Middle frontal gyrus (tissue), 1 donor: ENCODE measurements at regions not wholly inside any gene's neighbourhood (a gene's known extent, or its start where the extent isn't known, plus 50 kb on each side); places are given as distances from the start of the nearest gene placed in this dataset.
"Not testable (repeated sequence)": the region's sequence is repeated elsewhere in the genome, so short reads cannot be mapped to it uniquely, and the experiment has no call there.

ENCODE experiments used
- DNase-seq: peaks from one replicate; pipeline ENCODE4 v3.0.0-alpha.2; 2015; ENCODE audit warnings: low spot score; ENCODE audit errors: extremely low spot score

GRCh38 chr13:111492341-111492950 is 172.0 kb downstream of the TEX29 start:
- no peak for DNase-seq

GRCh38 chr13:111492958-111493357 is 172.5 kb downstream of the TEX29 start:
- no peak for DNase-seq

- DNase-seq, result no peak
Measured at GRCh38 chr13:111493468-111493867, 173.0 kb downstream of the TEX29 start.

GRCh38 chr13:111494641-111495040 is 174.2 kb downstream of the TEX29 start:
- DNase-seq, result no peak

- not testable (repeated sequence) for DNase-seq
Measured at GRCh38 chr13:111501596-111502535, 181.4 kb downstream of the TEX29 start.

GRCh38 chr13:111502957-111503356 is 182.5 kb downstream of the TEX29 start:
- no peak for DNase-seq

- DNase-seq, result no peak
Measured at GRCh38 chr13:111503376-111503775, 182.9 kb downstream of the TEX29 start.

GRCh38 chr13:111503905-111504695 is 183.7 kb downstream of the TEX29 start:
- no peak for DNase-seq

- no peak for DNase-seq
Measured at GRCh38 chr13:111505175-111505777, 184.8 kb downstream of the TEX29 start.

GRCh38 chr13:111506125-111506524 is 185.7 kb downstream of the TEX29 start:
- DNase-seq, result no peak

- no peak for DNase-seq
Measured at GRCh38 chr13:111506621-111507020, 186.2 kb downstream of the TEX29 start.

GRCh38 chr13:111508164-111508870 is 187.9 kb downstream of the TEX29 start:
- DNase-seq, result no peak

- DNase-seq, result no peak
Measured at GRCh38 chr13:111508902-111509509, 188.6 kb downstream of the TEX29 start.

- no peak for DNase-seq
Measured at GRCh38 chr13:111510502-111511218, 190.2 kb downstream of the TEX29 start.

- DNase-seq, result no peak
Measured at GRCh38 chr13:111511219-111511732, 190.8 kb downstream of the TEX29 start.

- DNase-seq, result no peak
Measured at GRCh38 chr13:111511805-111512504, 191.5 kb downstream of the TEX29 start.

GRCh38 chr13:111512707-111513106 is 192.3 kb downstream of the TEX29 start:
- no peak for DNase-seq

- DNase-seq, result no peak
Measured at GRCh38 chr13:111513766-111514609, 193.5 kb downstream of the TEX29 start.
